ENCODE measurements at regions not wholly inside any gene's neighbourhood (a gene's known extent, or its start where the extent isn't known, plus 50 kb on each side); places are given as distances from the start of the nearest gene placed in this dataset.
"Not testable (repeated sequence)": the region's sequence is repeated elsewhere in the genome, so short reads cannot be mapped to it uniquely, and the experiment has no call there.

DNA sequence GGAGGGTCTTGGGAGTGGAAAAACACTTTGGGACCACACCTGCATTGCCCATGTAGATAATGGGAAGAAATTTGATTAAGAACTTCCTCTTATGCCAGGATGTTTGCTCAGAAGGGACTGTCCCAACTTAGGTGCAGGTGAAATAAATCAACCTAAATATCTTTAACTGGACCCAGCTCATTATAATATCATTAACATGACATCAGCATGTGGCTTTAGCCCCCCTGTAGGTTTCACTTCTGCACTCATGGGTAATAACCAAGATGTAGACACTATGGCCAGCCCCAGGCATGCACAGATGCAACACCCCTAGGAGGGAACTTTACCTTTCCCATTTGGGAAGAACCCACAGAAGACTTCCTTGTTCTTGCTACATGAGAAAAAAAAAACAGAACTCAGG, 227.4 kb upstream of the ZNF804A start:
- no peak for DNase-seq

GRCh38 chr2:184371641-184372040, 226.7 kb upstream of the ZNF804A start:
- DNase-seq = no peak

DNA sequence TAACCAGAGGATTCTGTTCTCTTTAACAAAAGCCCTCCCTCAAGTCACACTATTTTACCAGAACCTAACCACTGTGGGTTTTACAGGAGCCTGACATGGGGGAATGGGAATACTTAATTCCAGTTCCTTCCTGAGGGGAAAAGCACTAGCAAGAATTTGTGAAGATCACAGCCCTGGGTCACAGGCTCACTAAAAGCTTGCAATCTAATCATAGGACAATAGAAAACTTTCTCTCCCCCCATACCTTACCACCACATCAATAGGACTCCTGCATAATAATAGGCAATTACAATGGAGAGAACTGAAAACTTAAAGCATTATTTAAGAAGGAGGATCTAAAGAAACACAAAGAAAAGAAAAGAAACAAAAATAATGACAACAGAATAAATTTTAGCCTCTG, 225.8 kb upstream of the ZNF804A start:
- DNase-seq = no peak

DNA sequence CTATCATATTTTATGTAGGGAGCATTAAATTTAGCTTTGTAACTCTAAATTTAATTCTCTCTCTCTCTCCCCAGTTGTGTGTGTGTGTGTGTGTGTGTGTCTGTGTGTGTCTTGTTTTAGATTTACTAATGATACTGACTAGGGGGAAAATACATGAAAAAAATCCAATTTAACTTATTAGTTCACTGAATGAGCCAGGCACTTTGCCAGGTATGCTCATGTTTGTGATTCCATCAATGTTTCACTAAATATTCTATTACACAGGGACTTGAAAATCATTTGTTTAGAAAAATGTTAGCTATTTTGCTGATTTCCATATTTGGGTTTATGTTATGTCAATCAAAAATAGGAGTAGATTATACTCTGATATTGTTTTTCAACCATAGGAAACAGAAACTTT, 203.7 kb upstream of the ZNF804A start:
- no peak for DNase-seq

- no peak for DNase-seq
Observed at GRCh38 chr2:184402381-184402780, 195.9 kb upstream of the ZNF804A start.

DNA sequence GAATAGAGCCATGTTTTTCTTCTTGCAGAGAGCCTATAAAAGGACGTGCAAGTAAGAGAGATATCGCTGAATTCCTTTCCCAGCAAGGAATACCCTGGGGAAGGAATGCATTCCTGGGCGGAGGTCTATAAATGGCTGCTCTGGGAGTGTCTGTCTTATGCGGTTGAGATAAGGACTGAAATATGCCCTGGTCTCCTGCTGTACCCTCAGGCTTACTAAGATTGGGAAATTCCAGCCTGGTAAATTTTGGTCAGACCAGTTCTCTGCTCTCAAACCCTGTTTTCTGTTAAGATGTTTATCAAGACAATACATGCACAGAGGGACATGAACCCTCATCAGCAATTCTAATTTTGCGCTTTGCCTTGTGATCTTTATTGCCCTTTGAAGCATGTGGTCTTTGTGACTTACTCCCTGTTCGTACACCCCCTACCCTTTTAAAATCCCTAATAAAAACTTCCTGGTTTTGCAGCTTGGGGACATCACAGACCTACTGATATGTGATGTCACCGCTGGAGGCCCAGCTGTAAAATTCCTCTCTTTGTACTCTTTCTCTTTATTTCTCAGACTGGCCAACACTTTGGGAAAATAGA, 191.2 kb upstream of the ZNF804A start:
- DNase-seq = not testable (repeated sequence)

DNA sequence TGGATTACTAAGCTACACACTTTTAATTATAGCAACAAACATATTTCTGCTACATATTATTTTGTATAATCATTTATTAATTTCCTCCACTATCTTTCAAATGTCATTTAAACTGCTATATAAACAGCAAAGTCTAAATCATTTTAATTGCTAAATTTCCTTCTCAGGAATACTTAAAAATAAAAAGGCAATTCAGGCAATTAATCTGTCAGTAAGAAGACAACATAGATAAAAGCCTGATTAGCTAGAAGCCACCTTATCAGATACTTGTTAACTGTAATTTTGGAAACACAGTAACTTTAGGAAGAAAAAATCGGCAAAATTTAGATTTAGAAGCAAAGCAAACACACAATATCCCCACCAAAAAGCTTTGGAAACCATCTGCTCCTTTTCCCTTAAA, 188.2 kb upstream of the ZNF804A start:
- no peak for DNase-seq

DNA sequence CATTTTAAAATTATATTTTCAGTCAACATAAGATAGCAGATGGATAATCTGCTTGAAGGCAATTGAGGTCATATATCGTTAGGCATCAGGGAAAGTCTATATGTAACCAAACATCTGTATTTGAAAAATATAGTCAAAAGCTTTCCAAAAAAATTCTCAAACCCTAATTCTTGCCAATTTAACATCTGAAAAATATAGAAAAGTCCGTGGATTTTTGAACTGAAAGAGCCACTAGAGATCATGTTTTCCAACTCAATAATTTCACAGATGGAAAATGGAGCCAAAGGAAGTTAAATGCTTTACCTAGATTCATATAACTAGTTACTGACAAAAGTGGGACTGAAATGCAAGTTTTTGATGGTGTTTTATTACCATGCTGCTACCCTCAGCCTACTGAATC, 185.1 kb upstream of the ZNF804A start:
- DNase-seq = no peak

- no peak for DNase-seq
Observed at GRCh38 chr2:184413671-184414229, 184.6 kb upstream of the ZNF804A start.

DNA sequence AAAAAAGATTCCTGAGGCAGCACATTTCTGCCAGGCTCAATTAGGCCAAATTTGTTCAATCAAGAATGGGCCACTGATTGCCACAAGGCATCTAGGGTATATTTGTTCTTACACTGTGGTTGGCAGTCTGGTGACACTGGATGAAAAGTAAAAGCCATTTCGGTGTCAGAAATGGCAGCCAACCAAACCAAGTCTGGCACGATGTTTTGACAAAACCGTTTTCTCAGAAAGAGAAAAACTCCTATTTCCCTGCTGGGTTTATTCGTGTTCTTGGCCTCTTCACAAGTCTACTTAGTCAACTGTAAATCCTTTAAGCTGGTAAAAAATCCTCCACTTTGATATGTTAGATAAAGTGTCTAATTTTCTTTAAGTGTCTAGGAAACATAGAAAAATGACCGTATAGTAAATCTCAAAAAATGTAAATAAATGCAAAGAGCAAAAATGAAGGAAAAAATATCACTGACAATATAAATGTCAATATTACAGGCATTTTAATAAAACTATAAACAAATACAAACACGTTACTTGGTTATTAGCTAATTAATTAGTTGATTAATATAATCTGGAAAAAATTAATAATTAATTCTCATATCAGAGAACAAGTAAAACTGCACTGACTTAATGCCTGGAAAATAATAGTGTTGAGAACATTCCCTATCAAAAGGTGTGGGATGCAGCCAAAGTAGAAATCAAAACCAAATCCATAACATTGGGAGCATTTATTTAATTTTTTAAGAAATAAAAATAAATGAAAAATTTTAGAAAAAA, 182.0 kb upstream of the ZNF804A start:
- DNase-seq = no peak

DNA sequence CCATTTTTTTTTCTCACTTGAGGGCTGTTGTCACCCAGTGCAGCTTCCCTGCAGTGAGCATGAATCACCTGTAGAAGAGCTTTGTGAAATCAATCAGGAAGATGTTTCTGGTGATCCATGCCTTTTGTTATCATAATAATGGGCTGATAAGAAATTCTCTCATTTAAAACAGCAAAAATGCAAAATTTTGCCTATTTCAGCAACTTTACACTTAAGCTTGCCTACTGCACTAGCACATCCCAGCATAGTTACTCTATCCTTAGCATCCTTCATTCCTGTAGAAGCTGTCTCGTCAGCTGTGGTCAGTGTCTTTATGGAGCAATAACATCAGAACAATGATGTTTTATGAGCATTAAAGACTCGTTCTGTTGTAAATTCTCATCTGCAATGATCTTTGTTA, 178.6 kb upstream of the ZNF804A start:
- DNase-seq = no peak

GRCh38 chr2:184421456-184421855, 176.9 kb upstream of the ZNF804A start:
- not testable (repeated sequence) for DNase-seq

- no peak for DNase-seq
Observed at GRCh38 chr2:184425083-184425482, 173.2 kb upstream of the ZNF804A start.

DNA sequence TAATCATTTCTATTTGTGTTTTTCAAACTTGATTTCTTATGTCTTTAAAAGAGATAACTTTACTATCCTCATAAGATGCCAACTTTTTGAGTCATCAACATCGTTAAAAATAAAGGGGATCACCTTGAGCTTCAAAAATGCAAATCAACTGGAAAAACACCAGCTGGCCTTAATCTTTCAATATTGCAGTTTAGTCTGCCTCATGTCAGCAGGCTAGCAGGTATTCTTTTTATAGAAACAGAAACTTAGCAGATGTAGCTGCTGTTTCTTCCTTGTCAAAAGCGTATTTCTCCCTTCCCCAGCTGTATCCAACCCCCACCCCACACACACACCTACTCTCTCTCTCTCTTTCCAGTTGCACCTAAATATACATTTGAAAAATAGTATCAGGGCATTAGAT, 154.1 kb upstream of the ZNF804A start:
- no peak for DNase-seq

GRCh38 chr2:184444623-184445223, 153.6 kb upstream of the ZNF804A start:
- no peak for DNase-seq

DNA sequence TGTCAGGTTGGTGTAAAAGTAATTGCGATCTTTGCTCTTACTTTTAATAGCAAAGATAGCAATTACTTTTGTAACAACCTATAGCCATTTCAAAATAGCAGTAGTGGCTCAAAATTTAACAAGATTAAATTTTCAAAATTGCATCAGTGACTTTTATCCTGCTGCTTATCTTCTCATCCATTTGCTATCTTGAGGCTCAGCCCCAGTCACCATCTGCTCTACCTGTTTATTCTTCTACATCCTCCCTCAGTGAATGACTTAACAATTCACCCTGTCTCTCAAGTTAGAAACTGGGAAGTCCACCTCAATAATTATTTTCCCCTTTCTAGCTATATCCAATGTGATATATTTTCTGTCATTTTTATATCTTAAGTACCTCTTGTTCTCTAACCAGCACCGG, 148.6 kb upstream of the ZNF804A start:
- DNase-seq = no peak

GRCh38 chr2:184452907-184453306, 145.4 kb upstream of the ZNF804A start:
- DNase-seq = no peak

GRCh38 chr2:184455624-184456023, 142.7 kb upstream of the ZNF804A start:
- no peak for DNase-seq

- DNase-seq = not testable (repeated sequence)
Observed at GRCh38 chr2:184456693-184457092, 141.6 kb upstream of the ZNF804A start.

- no peak for DNase-seq
Observed at GRCh38 chr2:184463102-184463865, 135.0 kb upstream of the ZNF804A start.

- no peak for DNase-seq
Observed at GRCh38 chr2:184463866-184464248, 134.5 kb upstream of the ZNF804A start.

DNA sequence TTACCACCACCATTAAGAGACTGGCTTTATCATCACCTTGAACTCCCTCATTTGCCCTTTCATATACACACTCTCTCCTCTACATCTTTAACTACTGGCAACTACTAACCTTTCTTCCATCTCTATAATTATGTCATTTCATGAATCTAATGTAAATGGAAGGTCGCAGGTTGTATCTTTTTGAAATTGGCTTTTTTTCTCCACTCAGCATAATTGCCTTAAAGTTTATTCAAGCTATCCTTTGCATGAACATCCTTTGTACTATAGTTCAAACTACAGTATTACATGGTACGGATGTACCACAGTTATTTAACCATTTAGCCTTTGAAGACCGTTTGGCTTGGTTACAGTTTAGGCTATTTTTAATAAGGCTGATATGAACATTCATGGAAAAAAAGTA, 129.5 kb upstream of the ZNF804A start:
- DNase-seq = no peak

GRCh38 chr2:184472481-184472880, 125.8 kb upstream of the ZNF804A start:
- DNase-seq = no peak
